ENCODE measurements at regions not wholly inside any gene's neighbourhood (a gene's known extent, or its start where the extent isn't known, plus 50 kb on each side); places are given as distances from the start of the nearest gene placed in this dataset.

DNA sequence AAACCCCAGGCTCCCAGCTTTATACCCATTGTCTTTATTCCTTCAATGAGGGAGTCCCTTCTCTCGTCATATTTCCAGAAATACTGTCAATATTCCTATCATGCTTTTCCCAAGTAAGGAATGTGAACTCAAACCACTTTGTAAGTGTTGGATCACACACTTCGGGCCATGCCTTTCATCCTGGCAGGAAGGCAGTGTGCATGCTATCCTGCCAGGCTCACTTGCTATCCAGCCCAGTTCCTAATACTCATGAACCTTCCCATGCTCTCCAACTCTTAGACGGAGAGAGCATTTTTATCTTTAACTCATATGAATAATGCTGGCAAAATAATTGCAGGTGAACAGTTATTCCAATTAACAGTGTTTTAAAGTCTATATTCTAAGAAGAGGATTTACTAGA lies 639.9 kb upstream of the ACO1 start:
- no peaks in the 10 kb centered on the region for H3F3A ChIP-seq (ENCODE audit: insufficient read depth, low read length)
- TF ChIP-seq, protein P1, sequence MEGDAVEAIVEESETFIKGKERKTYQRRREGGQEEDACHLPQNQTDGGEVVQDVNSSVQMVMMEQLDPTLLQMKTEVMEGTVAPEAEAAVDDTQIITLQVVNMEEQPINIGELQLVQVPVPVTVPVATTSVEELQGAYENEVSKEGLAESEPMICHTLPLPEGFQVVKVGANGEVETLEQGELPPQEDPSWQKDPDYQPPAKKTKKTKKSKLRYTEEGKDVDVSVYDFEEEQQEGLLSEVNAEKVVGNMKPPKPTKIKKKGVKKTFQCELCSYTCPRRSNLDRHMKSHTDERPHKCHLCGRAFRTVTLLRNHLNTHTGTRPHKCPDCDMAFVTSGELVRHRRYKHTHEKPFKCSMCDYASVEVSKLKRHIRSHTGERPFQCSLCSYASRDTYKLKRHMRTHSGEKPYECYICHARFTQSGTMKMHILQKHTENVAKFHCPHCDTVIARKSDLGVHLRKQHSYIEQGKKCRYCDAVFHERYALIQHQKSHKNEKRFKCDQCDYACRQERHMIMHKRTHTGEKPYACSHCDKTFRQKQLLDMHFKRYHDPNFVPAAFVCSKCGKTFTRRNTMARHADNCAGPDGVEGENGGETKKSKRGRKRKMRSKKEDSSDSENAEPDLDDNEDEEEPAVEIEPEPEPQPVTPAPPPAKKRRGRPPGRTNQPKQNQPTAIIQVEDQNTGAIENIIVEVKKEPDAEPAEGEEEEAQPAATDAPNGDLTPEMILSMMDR (IDR thresholded peaks at IDR 0.05; ENCODE audit: low read length) = no peak
- TF ChIP-seq EZH2phosphoT487 (IDR thresholded peaks at IDR 0.05; ENCODE audit: low read length) (no peak), EZH2 (optimal IDR thresholded peaks at IDR 0.05; ENCODE audit: low read depth, low read length) (no peak)
- no peak for DNase-seq
- H3K79me2 ChIP-seq (ENCODE audit: low read length) = no peaks in the 10 kb centered on the region
- no peak overlapping the region for H2AFZ ChIP-seq (ENCODE audit: low read length)
- H3K9me3 ChIP-seq (replicated peaks; ENCODE audit: insufficient read depth, low read length) = no peaks in the 10 kb centered on the region
- no peaks in the 10 kb centered on the region for H3K27me3 ChIP-seq (replicated peaks; ENCODE audit: insufficient read depth, low read length)
- H3K36me3 ChIP-seq (replicated peaks; ENCODE audit: insufficient read depth, low read length) = no peaks in the 10 kb centered on the region
- no peak overlapping the region for H3K27ac ChIP-seq (ENCODE audit: low read length)
- no peaks in the 10 kb centered on the region for H4K20me1 ChIP-seq (ENCODE audit: insufficient read depth, low read length)
- H3K9me2 ChIP-seq (replicated peaks; ENCODE audit: insufficient read depth, low read length) = no peaks in the 10 kb centered on the region
- H3K4me1 ChIP-seq (ENCODE audit: low read length) = no peaks in the 10 kb centered on the region
- H3K4me3 ChIP-seq (ENCODE audit: low read length) = no peak overlapping the region
- no peak overlapping the region for H3K9ac ChIP-seq (ENCODE audit: low read length)
- no peak overlapping the region for H3K4me2 ChIP-seq (ENCODE audit: low read depth, low read length)

DNA sequence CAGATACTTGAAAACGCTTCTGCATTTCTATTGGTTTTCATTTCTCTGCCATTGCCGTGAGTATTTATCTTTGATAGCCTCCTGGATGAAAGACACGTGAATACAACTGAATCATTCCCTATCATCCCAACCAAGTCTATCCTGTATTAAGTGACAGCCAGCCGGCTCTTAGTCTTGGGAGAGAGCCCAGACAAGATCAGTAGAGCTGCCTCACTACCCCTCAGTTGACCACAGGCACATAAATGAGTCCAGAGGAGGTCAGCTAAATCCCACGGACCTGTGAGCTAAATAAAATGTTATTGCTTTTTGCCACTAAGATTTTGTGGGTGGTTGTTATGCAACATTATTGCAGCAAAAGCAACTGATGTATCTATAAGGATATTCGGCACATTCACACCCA lies 639.0 kb upstream of the ACO1 start:
- Histone ChIP-seq H3K9me3 (replicated peaks; ENCODE audit: insufficient read depth, low read length) (no peaks in the 10 kb centered on the region), H3K9ac (ENCODE audit: low read length) (no peak overlapping the region), H3K36me3 (replicated peaks; ENCODE audit: insufficient read depth, low read length) (no peaks in the 10 kb centered on the region), H4K20me1 (ENCODE audit: insufficient read depth, low read length) (no peaks in the 10 kb centered on the region), H3K9me2 (replicated peaks; ENCODE audit: insufficient read depth, low read length) (no peaks in the 10 kb centered on the region), H3K79me2 (ENCODE audit: low read length) (no peaks in the 10 kb centered on the region), H3K4me3 (ENCODE audit: low read length) (no peak overlapping the region), H2AFZ (ENCODE audit: low read length) (no peak overlapping the region), H3F3A (ENCODE audit: insufficient read depth, low read length) (no peaks in the 10 kb centered on the region), H3K4me2 (ENCODE audit: low read depth, low read length) (no peak overlapping the region), H3K4me1 (ENCODE audit: low read length) (no peaks in the 10 kb centered on the region), H3K27me3 (replicated peaks; ENCODE audit: insufficient read depth, low read length) (no peaks in the 10 kb centered on the region), H3K27ac (ENCODE audit: low read length) (no peak overlapping the region)
- TF ChIP-seq EZH2phosphoT487 (IDR thresholded peaks at IDR 0.05; ENCODE audit: low read length) (no peak), EZH2 (optimal IDR thresholded peaks at IDR 0.05; ENCODE audit: low read depth, low read length) (no peak)
- TF ChIP-seq, protein P1 (IDR thresholded peaks at IDR 0.05; ENCODE audit: low read length) = no peak
- DNase-seq = no peak

DNA sequence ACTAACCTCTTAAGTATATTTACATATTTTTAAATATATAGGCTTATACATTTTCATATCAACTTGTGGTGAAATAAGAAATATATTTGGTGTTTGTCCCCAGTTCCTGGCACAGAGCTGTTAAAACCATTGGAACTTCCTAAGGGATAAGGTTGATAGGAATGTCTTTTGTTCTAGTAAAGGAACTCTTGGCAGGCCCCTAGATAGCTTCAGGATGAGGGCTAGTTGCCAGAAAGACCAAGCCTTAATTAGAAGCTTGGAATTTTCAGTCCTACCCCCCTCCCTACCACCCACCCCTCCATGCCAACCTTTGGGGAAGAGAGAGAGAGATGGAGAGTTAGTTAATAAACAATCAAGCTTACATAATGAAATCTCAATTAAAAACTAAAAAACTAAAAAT lies 638.6 kb upstream of the ACO1 start:
- Histone ChIP-seq H4K20me1 (ENCODE audit: insufficient read depth, low read length) (no peaks in the 10 kb centered on the region), H3K27ac (ENCODE audit: low read length) (no peak overlapping the region), H3K9ac (ENCODE audit: low read length) (no peak overlapping the region), H3K79me2 (ENCODE audit: low read length) (no peaks in the 10 kb centered on the region), H3K4me3 (ENCODE audit: low read length) (no peak overlapping the region), H3K4me2 (ENCODE audit: low read depth, low read length) (no peak overlapping the region), H2AFZ (ENCODE audit: low read length) (no peak overlapping the region), H3K9me3 (replicated peaks; ENCODE audit: insufficient read depth, low read length) (no peaks in the 10 kb centered on the region), H3K36me3 (replicated peaks; ENCODE audit: insufficient read depth, low read length) (no peaks in the 10 kb centered on the region), H3K4me1 (ENCODE audit: low read length) (no peaks in the 10 kb centered on the region), H3F3A (ENCODE audit: insufficient read depth, low read length) (no peaks in the 10 kb centered on the region), H3K9me2 (replicated peaks; ENCODE audit: insufficient read depth, low read length) (no peaks in the 10 kb centered on the region), H3K27me3 (replicated peaks; ENCODE audit: insufficient read depth, low read length) (no peaks in the 10 kb centered on the region)
- TF ChIP-seq EZH2 (optimal IDR thresholded peaks at IDR 0.05; ENCODE audit: low read depth, low read length) = no peak
- TF ChIP-seq, protein P1 (IDR thresholded peaks at IDR 0.05; ENCODE audit: low read length) = no peak
- TF ChIP-seq EZH2phosphoT487 (IDR thresholded peaks at IDR 0.05; ENCODE audit: low read length) = no peak
- no peak for DNase-seq
